GM10248 (cell line): ENCODE measurements at regions not wholly inside any gene's neighbourhood (a gene's known extent, or its start where the extent isn't known, plus 50 kb on each side); places are given as distances from the start of the nearest gene placed in this dataset.

Source experiments
- CTCF ChIA-PET: fragments of 300-600 bp; sonication (Branson Sonifier 250); formaldehyde crosslinking; extraction: SDS; loops from one replicate; lab custom pipeline; 2021; ENCODE audit warnings: antibody characterized with exemption; lab: Yijun Ruan, JAX
- POLR2A ChIA-PET: fragments of 350-650 bp; sonication (Branson Sonifier 250); formaldehyde crosslinking; extraction: SDS; loops from one replicate; lab custom pipeline; 2020; ENCODE audit warnings: antibody characterized with exemption; lab: Yijun Ruan, JAX
- DNase-seq: peaks from one replicate; pipeline ENCODE4 v3.0.0; 2012; ENCODE audit errors: extremely low spot score
- CTCF ChIP-seq: IDR thresholded peaks from 2 replicates; pipeline ENCODE4 v1.5.1; 2012; ENCODE audit warnings: mild to moderate bottlenecking, low read depth; ENCODE audit errors: extremely low read depth, missing control alignments, control extremely low read depth

- DNase-seq: no peak
- ChIA-PET CTCF (no interaction called here), POLR2A (no interaction called here)
- TF ChIP-seq CTCF: no peak
These were observed 52.3 kb upstream of the COX20 start for GRCh38 chr1:244783138-244783537.
